H9 (cell line): ENCODE measurements at regions not wholly inside any gene's neighbourhood (a gene's known extent, or its start where the extent isn't known, plus 50 kb on each side); places are given as distances from the start of the nearest gene placed in this dataset.
A peak's percentile ranks its signal among the peaks of the same experiment; 100 is the strongest.

Experiments used
- DNase-seq: peaks from one replicate; pipeline ENCODE4 v3.0.0-alpha.2; 2017
- H2AFZ ChIP-seq: one replicate; pipeline ENCODE4 v1.6.1; 2013; ENCODE audit warnings: mild to moderate bottlenecking, low read length, control low read depth, moderate library complexity
- H2AK5ac ChIP-seq: 2 replicates; pipeline ENCODE4 v1.6.1; 2013; ENCODE audit warnings: low read length, control low read depth, mixed read lengths; ENCODE audit not compliant: insufficient read length
- H2BK120ac ChIP-seq: one replicate; pipeline ENCODE4 v1.6.1; 2013; ENCODE audit warnings: low read depth, mild to moderate bottlenecking, low read length, control low read depth, inconsistent platforms; ENCODE audit not compliant: poor library complexity, severe bottlenecking
- H2BK12ac ChIP-seq: 2 replicates; pipeline ENCODE4 v1.6.1; 2013; ENCODE audit warnings: low read length, control low read depth, mixed read lengths, low read depth; ENCODE audit not compliant: insufficient read length
- H2BK15ac ChIP-seq: 2 replicates; pipeline ENCODE4 v1.6.1; 2013; ENCODE audit warnings: low read depth, low read length, control low read depth
- H2BK20ac ChIP-seq: one replicate; pipeline ENCODE4 v1.6.1; 2013; ENCODE audit warnings: low read depth, mild to moderate bottlenecking, low read length, control low read depth, inconsistent platforms; ENCODE audit not compliant: poor library complexity, severe bottlenecking
- H2BK5ac ChIP-seq: 2 replicates; pipeline ENCODE4 v1.6.1; 2013; ENCODE audit warnings: low read length, control low read depth, mixed read lengths; ENCODE audit not compliant: insufficient read length
- H3K14ac ChIP-seq: 2 replicates; pipeline ENCODE4 v1.6.1; 2013; ENCODE audit warnings: low read length, control low read depth; ENCODE audit not compliant: insufficient read depth
- H3K18ac ChIP-seq: 2 replicates; pipeline ENCODE4 v1.6.1; 2013; ENCODE audit warnings: low read depth, mild to moderate bottlenecking, mixed read lengths, low read length, control low read depth; ENCODE audit not compliant: insufficient read length
- H3K23ac ChIP-seq: 2 replicates; pipeline ENCODE4 v1.6.1; 2013; ENCODE audit warnings: low read length, control low read depth, mixed read lengths, low read depth; ENCODE audit not compliant: insufficient read length
- H3K23me2 ChIP-seq: 2 replicates; pipeline ENCODE4 v1.6.1; 2013; ENCODE audit warnings: low read depth, mild to moderate bottlenecking, mixed read lengths, low read length, control low read depth; ENCODE audit not compliant: insufficient read length, poor library complexity, severe bottlenecking
- H3K27ac ChIP-seq: 2 replicates; pipeline ENCODE4 v1.5.1; 2013; ENCODE audit warnings: low read length, control low read depth, mixed read lengths, low read depth; ENCODE audit not compliant: insufficient read length
- H3K27me3 ChIP-seq: 2 replicates; pipeline ENCODE4 v1.6.1; 2013; ENCODE audit warnings: low read length, control low read depth, inconsistent platforms; ENCODE audit not compliant: insufficient read depth
- H3K4ac ChIP-seq: 2 replicates; pipeline ENCODE4 v1.6.1; 2013; ENCODE audit warnings: low read depth, mild to moderate bottlenecking, control low read depth, inconsistent platforms, low read length, moderate library complexity
- H3K4me1 ChIP-seq: 2 replicates; pipeline ENCODE4 v1.6.1; 2013; ENCODE audit warnings: low read length, control low read depth, inconsistent platforms; ENCODE audit not compliant: insufficient read depth
- H3K4me2 ChIP-seq: 2 replicates; pipeline ENCODE4 v1.6.1; 2013; ENCODE audit warnings: low read length, control low read depth, mixed read lengths; ENCODE audit not compliant: insufficient read length, insufficient read depth
- H3K56ac ChIP-seq: 2 replicates; pipeline ENCODE4 v1.6.1; 2013; ENCODE audit warnings: low read depth, mild to moderate bottlenecking, mixed read lengths, low read length, control low read depth; ENCODE audit not compliant: insufficient read length
- H3K79me1 ChIP-seq: 2 replicates; pipeline ENCODE4 v1.6.1; 2013; ENCODE audit warnings: low read depth, mild to moderate bottlenecking, moderate library complexity, low read length, control low read depth, inconsistent platforms; ENCODE audit not compliant: insufficient read depth, poor library complexity, severe bottlenecking
- H3K79me2 ChIP-seq: 2 replicates; pipeline ENCODE4 v1.6.1; 2013; ENCODE audit warnings: low read length, control low read depth, inconsistent platforms; ENCODE audit not compliant: insufficient read depth
- H3K9ac ChIP-seq: 2 replicates; pipeline ENCODE4 v1.6.1; 2013; ENCODE audit warnings: low read length, control low read depth, mixed read lengths; ENCODE audit not compliant: insufficient read length; ENCODE audit errors: extremely low read depth
- H3K9me3 ChIP-seq: one replicate; pipeline ENCODE4 v1.6.1; 2013; ENCODE audit warnings: low read depth, low read length, inconsistent platforms; ENCODE audit not compliant: control insufficient read depth
- H3T11ph ChIP-seq: one replicate; pipeline ENCODE4 v1.6.1; 2013; ENCODE audit warnings: mild to moderate bottlenecking, low read length, control low read depth, inconsistent platforms
- H4K20me1 ChIP-seq: one replicate; pipeline ENCODE4 v1.6.1; 2013; ENCODE audit not compliant: control insufficient read depth, insufficient read length, insufficient read depth
- H4K5ac ChIP-seq: 2 replicates; pipeline ENCODE4 v1.6.1; 2013; ENCODE audit warnings: low read depth, mild to moderate bottlenecking, mixed read lengths, low read length, control low read depth; ENCODE audit not compliant: insufficient read length
- H4K8ac ChIP-seq: replicated peaks from 2 replicates; pipeline ENCODE4 v1.6.1; 2013; ENCODE audit warnings: low read length, control low read depth, mixed read lengths, low read depth; ENCODE audit not compliant: insufficient read length
- H4K91ac ChIP-seq: 2 replicates; pipeline ENCODE4 v1.6.1; 2013; ENCODE audit warnings: low read depth, mild to moderate bottlenecking, moderate library complexity, mixed read lengths, low read length, control low read depth; ENCODE audit not compliant: insufficient read length
- H3K27ac Mint-ChIP-seq, 3 experiments: 2 replicates in 2 of 3; 3 replicates in 1 of 3; pipeline ENCODE4 v1.8.0; 2020 to 2021; ENCODE audit warnings: mixed read lengths in 3 of 3, mild to moderate bottlenecking in 1 of 3, moderate library complexity in 1 of 3
- H3K27me3 Mint-ChIP-seq: 2 replicates; pipeline ENCODE4 v1.8.0; 2021; ENCODE audit warnings: low read depth, mild to moderate bottlenecking, moderate library complexity, mixed read lengths
- H3K36me3 Mint-ChIP-seq, 3 experiments: 2 replicates in 2 of 3; 3 replicates in 1 of 3; pipeline ENCODE4 v1.8.0; 2020 to 2021; ENCODE audit warnings: low read depth in 3 of 3, mixed read lengths in 3 of 3; ENCODE audit not compliant: insufficient read depth in 1 of 3
- H3K4me1 Mint-ChIP-seq, 2 experiments: 2 replicates each; pipeline ENCODE4 v1.8.0; 2020; ENCODE audit warnings: mixed read lengths in 2 of 2
- H3K4me3 Mint-ChIP-seq, 2 experiments: 2 replicates in 1 of 2; 3 replicates in 1 of 2; pipeline ENCODE4 v1.8.0; 2020 to 2021; ENCODE audit warnings: mild to moderate bottlenecking in 2 of 2, mixed read lengths in 2 of 2, moderate library complexity in 1 of 2
- H3K9me3 Mint-ChIP-seq, 2 experiments: 2 replicates in 1 of 2; 3 replicates in 1 of 2; pipeline ENCODE4 v1.8.0; 2020; ENCODE audit warnings: mild to moderate bottlenecking in 2 of 2, mixed read lengths in 2 of 2, moderate library complexity in 1 of 2
- CTCF ChIP-seq: fragments of 200-600 bp; sonication (generic); conservative IDR thresholded peaks from 3 replicates; pipeline ENCODE4 v1.8.0; 2021; ENCODE audit warnings: antibody characterized with exemption, mild to moderate bottlenecking
- WGBS: extraction: QIAGEN DNeasy Blood & Tissue Kit; methylation state at CpG from one replicate; pipeline ENCODE4 v1.1.7; 2013; ENCODE audit warnings: missing lambda C conversion rate, low lambda C conversion rate, mixed read lengths; ENCODE audit not compliant: insufficient read length; ENCODE audit errors: extremely low coverage; 5-methylcytosine and 5-hydroxymethylcytosine counted together

- Histone ChIP-seq H3K4me1 (no peaks in the 10 kb centered on the region), H3K23me2 (no peaks in the 10 kb centered on the region), H3K79me1 (no peaks in the 10 kb centered on the region), H4K8ac (no peak overlapping the region), H3T11ph (no peak overlapping the region), H2BK5ac (no peak overlapping the region), H2BK120ac (no peak overlapping the region), H3K9me3 (no peaks in the 10 kb centered on the region), H2BK15ac (no peak overlapping the region), H3K4me2 (no peak overlapping the region), H4K5ac (no peak overlapping the region), H2AK5ac (no peak overlapping the region), H2BK20ac (no peak overlapping the region), H3K4ac (no peak overlapping the region), H3K9ac (no peak overlapping the region), H2BK12ac (no peak overlapping the region), H3K27ac (no peak overlapping the region), H3K18ac (no peak overlapping the region), H4K91ac (no peak overlapping the region), H3K14ac (no peak overlapping the region), H3K23ac (no peak overlapping the region), H3K79me2 (no peaks in the 10 kb centered on the region), H3K27me3 (no peaks in the 10 kb centered on the region), H4K20me1 (no peaks in the 10 kb centered on the region), H2AFZ (no peak overlapping the region), H3K56ac (no peak overlapping the region)
- DNase-seq: no peak
- WGBS: no CpG with 5 or more reads among the region's 2 CpGs
- TF ChIP-seq CTCF: 0 out of 3 replicates have a peak, but pooled peaks have one; percentile 17
- Mint-ChIP-seq H3K27me3 (peaks cover 3% of the 10 kb centered on the region; the same call in 1 of the 2 replicates), H3K4me3 (no peak overlapping the region), H3K4me1 (no peaks in the 10 kb centered on the region), H3K36me3 (no peaks in the 10 kb centered on the region; a peak in 1 of 7 replicates), H3K27ac (no peak overlapping the region), H3K9me3 (peaks cover 0 to 3% of the 10 kb centered on the region in 2 experiments; a peak in 3 of 5 replicates)
These were observed 309.0 kb upstream of the FBXL7 start for GRCh38 chr5:15191012-15191411.
